Neural cell (in vitro differentiated cells): ENCODE measurements at regions not wholly inside any gene's neighbourhood (a gene's known extent, or its start where the extent isn't known, plus 50 kb on each side); places are given as distances from the start of the nearest gene placed in this dataset.

Experiments
- H2AFZ ChIP-seq: fragments of 200-600, 300-800 bp; sonication (generic), shearing (Covaris generic); 2 replicates; pipeline ENCODE4 v1.6.0; 2014; ENCODE audit warnings: low read depth, mild to moderate bottlenecking, antibody characterized with exemption, low read length, moderate library complexity
- H3F3A ChIP-seq: fragments of 200-600 bp; shearing (Covaris generic); 2 replicates; pipeline ENCODE4 v1.6.1; 2016; ENCODE audit warnings: mild to moderate bottlenecking, moderate library complexity, mixed read lengths, antibody characterized with exemption, low read length; ENCODE audit not compliant: insufficient read depth, poor library complexity, severe bottlenecking
- H3K27ac ChIP-seq: fragments of 200-600, 300-800 bp; sonication (generic), shearing (Covaris generic); 2 replicates; pipeline ENCODE4 v1.5.1; 2014; ENCODE audit warnings: mild to moderate bottlenecking, low read length, moderate library complexity
- H3K27me3 ChIP-seq: fragments of 300-800, 200-600 bp; sonication (generic), shearing (Covaris generic); 2 replicates; pipeline ENCODE4 v1.6.0; 2014; ENCODE audit warnings: mild to moderate bottlenecking, low read depth, low read length, moderate library complexity; ENCODE audit not compliant: insufficient read depth
- H3K36me3 ChIP-seq: fragments of 300-800, 200-600 bp; sonication (generic), shearing (Covaris generic); 2 replicates; pipeline ENCODE4 v1.5.1; 2014; ENCODE audit warnings: mild to moderate bottlenecking, antibody characterized with exemption, low read length, moderate library complexity; ENCODE audit not compliant: insufficient read depth
- H3K4me2 ChIP-seq: fragments of 300-800, 200-600 bp; sonication (generic), shearing (Covaris generic); 2 replicates; pipeline ENCODE4 v1.6.0; 2014; ENCODE audit warnings: mild to moderate bottlenecking, low read length
- H3K4me3 ChIP-seq: fragments of 300-800, 200-600 bp; sonication (generic), shearing (Covaris generic); 2 replicates; pipeline ENCODE4 v1.5.1; 2014; ENCODE audit warnings: mild to moderate bottlenecking, low read length, moderate library complexity
- H3K79me2 ChIP-seq: fragments of 200-600 bp; shearing (Covaris generic); replicated peaks from 2 replicates; pipeline ENCODE4 v1.6.0; 2014; ENCODE audit warnings: mild to moderate bottlenecking, low read length, moderate library complexity; ENCODE audit not compliant: insufficient read depth
- H3K9ac ChIP-seq: fragments of 300-800, 200-600 bp; sonication (generic), shearing (Covaris generic); 2 replicates; pipeline ENCODE4 v1.6.1; 2016; ENCODE audit warnings: mild to moderate bottlenecking, low read length, mixed read lengths
- H3K9me2 ChIP-seq: fragments of 200-600 bp; shearing (Covaris generic); 2 replicates; pipeline ENCODE4 v1.6.1; 2016; ENCODE audit warnings: mild to moderate bottlenecking, low read length, mixed read lengths; ENCODE audit not compliant: insufficient read depth
- H3K9me3 ChIP-seq: fragments of 200-600, 300-800 bp; sonication (generic), shearing (Covaris generic); 2 replicates; pipeline ENCODE4 v1.6.1; 2016; ENCODE audit warnings: mild to moderate bottlenecking, mixed run types, low read length, moderate library complexity, mixed read lengths
- H4K20me1 ChIP-seq: fragments of 200-600 bp; shearing (Covaris generic); 2 replicates; pipeline ENCODE4 v1.6.1; 2016; ENCODE audit warnings: mild to moderate bottlenecking, mixed run types; ENCODE audit not compliant: insufficient read depth
- EP300 ChIP-seq: fragments of 450-650 bp; conservative IDR thresholded peaks from 2 replicates; pipeline ENCODE4 v1.6.1; 2014; ENCODE audit warnings: antibody characterized with exemption, mild to moderate bottlenecking, moderate library complexity; ENCODE audit not compliant: poor library complexity, severe bottlenecking
- EZH2 ChIP-seq: fragments of 200-600, 300-800 bp; shearing (Covaris generic), sonication (generic); IDR thresholded peaks from 2 replicates; pipeline ENCODE4 v1.6.1; 2014; ENCODE audit warnings: antibody characterized with exemption, low read length, borderline replicate concordance, mild to moderate bottlenecking; ENCODE audit not compliant: insufficient read depth, poor library complexity, severe bottlenecking
- MXI1 ChIP-seq: fragments of 450-650 bp; conservative IDR thresholded peaks from 2 replicates; pipeline ENCODE4 v1.6.1; 2014; ENCODE audit warnings: antibody characterized with exemption, mild to moderate bottlenecking; ENCODE audit not compliant: poor library complexity, severe bottlenecking
- RAD21 ChIP-seq: fragments of 450-650 bp; conservative IDR thresholded peaks from 2 replicates; pipeline ENCODE4 v1.6.1; 2014; ENCODE audit warnings: antibody characterized with exemption, mild to moderate bottlenecking, moderate library complexity
- SMC3 ChIP-seq: fragments of 450-650 bp; conservative IDR thresholded peaks from 2 replicates; pipeline ENCODE4 v1.6.1; 2014; ENCODE audit warnings: antibody characterized with exemption, mild to moderate bottlenecking, moderate library complexity; ENCODE audit not compliant: poor library complexity
- TAF1 ChIP-seq: IDR thresholded peaks from 2 replicates; pipeline ENCODE4 v1.6.1; 2012; ENCODE audit warnings: low read depth
- TF ChIP-seq, protein P1 (sequence below): IDR thresholded peaks from 2 replicates; pipeline ENCODE4 v1.6.1; 2012; ENCODE audit warnings: borderline replicate concordance

DNA sequence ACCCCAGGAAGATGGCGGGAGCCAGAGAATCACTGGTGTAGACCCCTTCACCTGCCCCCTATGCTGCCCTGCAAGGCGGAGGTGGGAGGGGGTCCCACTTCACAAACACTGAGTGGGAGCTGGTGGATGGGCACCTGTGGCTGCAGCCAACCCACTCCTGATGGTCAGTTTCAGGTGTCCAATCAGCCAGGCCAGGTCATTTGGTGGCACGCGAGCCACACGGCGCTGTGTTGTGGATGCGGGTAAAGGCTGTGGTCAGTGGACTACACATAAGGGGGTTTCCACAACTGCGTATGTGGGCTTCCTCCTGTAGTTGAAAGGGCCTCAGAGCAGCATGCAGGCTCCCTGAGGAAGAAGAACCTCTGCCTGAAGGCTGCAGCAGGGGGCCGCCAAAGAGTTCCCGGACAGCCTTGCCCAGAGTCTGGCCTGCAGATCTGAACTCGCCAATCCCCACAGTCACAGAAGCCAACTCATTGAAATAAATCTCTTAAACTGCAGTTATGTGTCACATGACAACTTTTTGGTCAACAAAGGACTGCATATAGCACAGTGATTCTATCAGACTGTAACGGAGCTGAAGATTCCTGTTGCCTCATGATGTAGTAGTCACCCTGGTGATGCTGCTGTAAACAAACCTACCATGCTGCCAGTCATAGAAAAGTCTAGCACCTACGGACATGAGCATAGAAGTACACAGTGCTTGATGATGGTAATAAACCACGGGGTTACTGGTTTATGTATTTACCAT lies 284.7 kb upstream of the IRX2 start:
- Histone ChIP-seq H3K9me2 (no peaks in the 10 kb centered on the region), H3F3A (no peaks in the 10 kb centered on the region), H2AFZ (no peak overlapping the region), H3K27me3 (no peaks in the 10 kb centered on the region), H3K27ac (no peak overlapping the region), H3K79me2 (no peaks in the 10 kb centered on the region), H3K9me3 (no peaks in the 10 kb centered on the region), H3K4me3 (no peak overlapping the region), H3K9ac (no peak overlapping the region), H3K4me2 (no peak overlapping the region), H3K36me3 (no peaks in the 10 kb centered on the region), H4K20me1 (no peaks in the 10 kb centered on the region)
- no peak for TF ChIP-seq TAF1
- TF ChIP-seq EZH2: no peak

DNA sequence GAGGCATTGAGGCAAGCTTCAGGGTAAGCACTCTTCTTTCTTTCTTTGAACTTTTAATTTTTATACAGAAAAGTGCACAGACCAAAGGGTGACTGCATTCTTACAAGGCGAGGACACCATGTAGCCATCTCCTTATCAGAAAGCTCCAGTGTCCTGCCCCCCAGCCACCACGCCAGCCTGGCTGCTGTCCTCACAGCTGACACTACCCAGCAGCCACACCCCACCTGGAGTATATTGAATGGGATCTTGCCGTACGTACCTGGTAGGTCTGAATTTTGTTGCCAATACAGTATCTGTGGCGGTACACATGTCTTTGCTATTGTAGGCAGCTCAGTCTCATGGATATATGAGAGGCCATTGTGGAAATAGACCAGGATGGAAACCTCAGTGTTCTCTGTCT lies 284.0 kb upstream of the IRX2 start:
- no peaks in the 10 kb centered on the region for H3K9me3 ChIP-seq
- no peak overlapping the region for H3K4me3 ChIP-seq
- H3K4me2 ChIP-seq: no peak overlapping the region
- no peak overlapping the region for H3K9ac ChIP-seq
- no peaks in the 10 kb centered on the region for H3K79me2 ChIP-seq
- H3K9me2 ChIP-seq: no peaks in the 10 kb centered on the region
- H3K36me3 ChIP-seq: no peaks in the 10 kb centered on the region
- no peaks in the 10 kb centered on the region for H4K20me1 ChIP-seq
- no peak overlapping the region for H3K27ac ChIP-seq
- TF ChIP-seq EP300 (no peak), RAD21 (no peak), TAF1 (no peak), MXI1 (no peak)
- TF ChIP-seq, protein P1, sequence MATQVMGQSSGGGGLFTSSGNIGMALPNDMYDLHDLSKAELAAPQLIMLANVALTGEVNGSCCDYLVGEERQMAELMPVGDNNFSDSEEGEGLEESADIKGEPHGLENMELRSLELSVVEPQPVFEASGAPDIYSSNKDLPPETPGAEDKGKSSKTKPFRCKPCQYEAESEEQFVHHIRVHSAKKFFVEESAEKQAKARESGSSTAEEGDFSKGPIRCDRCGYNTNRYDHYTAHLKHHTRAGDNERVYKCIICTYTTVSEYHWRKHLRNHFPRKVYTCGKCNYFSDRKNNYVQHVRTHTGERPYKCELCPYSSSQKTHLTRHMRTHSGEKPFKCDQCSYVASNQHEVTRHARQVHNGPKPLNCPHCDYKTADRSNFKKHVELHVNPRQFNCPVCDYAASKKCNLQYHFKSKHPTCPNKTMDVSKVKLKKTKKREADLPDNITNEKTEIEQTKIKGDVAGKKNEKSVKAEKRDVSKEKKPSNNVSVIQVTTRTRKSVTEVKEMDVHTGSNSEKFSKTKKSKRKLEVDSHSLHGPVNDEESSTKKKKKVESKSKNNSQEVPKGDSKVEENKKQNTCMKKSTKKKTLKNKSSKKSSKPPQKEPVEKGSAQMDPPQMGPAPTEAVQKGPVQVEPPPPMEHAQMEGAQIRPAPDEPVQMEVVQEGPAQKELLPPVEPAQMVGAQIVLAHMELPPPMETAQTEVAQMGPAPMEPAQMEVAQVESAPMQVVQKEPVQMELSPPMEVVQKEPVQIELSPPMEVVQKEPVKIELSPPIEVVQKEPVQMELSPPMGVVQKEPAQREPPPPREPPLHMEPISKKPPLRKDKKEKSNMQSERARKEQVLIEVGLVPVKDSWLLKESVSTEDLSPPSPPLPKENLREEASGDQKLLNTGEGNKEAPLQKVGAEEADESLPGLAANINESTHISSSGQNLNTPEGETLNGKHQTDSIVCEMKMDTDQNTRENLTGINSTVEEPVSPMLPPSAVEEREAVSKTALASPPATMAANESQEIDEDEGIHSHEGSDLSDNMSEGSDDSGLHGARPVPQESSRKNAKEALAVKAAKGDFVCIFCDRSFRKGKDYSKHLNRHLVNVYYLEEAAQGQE: no peak
- no peak overlapping the region for H2AFZ ChIP-seq
- H3K27me3 ChIP-seq: no peaks in the 10 kb centered on the region
- no peaks in the 10 kb centered on the region for H3F3A ChIP-seq

DNA sequence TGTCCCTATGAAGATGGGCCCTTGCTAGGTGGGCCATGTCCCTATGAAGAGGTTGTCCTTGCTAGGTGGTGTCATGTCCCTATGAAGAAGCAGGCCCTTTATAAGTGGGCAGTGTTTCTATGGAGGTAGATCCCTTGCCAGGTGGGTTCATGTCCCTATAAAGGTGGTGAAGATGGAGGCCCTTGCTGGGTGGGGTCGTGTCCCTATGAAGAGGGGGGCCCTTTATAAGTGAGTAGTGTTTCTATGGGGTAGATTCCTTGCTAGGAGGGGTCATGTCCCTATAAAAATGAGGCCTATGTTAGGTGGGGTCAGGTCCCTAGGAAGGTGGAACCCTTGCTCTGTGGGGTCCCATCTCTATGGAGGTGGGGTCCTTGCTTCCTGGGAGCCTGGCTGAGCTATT lies 283.4 kb upstream of the IRX2 start:
- H3F3A ChIP-seq: no peaks in the 10 kb centered on the region
- H2AFZ ChIP-seq: no peak overlapping the region
- TF ChIP-seq EP300 (no peak), SMC3 (no peak), MXI1 (no peak), EZH2 (no peak)
- TF ChIP-seq, protein P1: no peak
- no peak overlapping the region for H3K4me2 ChIP-seq
- no peaks in the 10 kb centered on the region for H3K36me3 ChIP-seq
- H3K9me3 ChIP-seq: no peaks in the 10 kb centered on the region
- no peak overlapping the region for H3K27ac ChIP-seq
- no peaks in the 10 kb centered on the region for H4K20me1 ChIP-seq
- no peaks in the 10 kb centered on the region for H3K79me2 ChIP-seq
- H3K4me3 ChIP-seq: no peak overlapping the region
- H3K27me3 ChIP-seq: no peaks in the 10 kb centered on the region
- H3K9me2 ChIP-seq: no peaks in the 10 kb centered on the region
- H3K9ac ChIP-seq: no peak overlapping the region
